22Rv1 (cell line): ENCODE measurements at regions not wholly inside any gene's neighbourhood (a gene's known extent, or its start where the extent isn't known, plus 50 kb on each side); places are given as distances from the start of the nearest gene placed in this dataset.

Source experiments
- H3K27ac ChIP-seq: fragments of 450-650 bp; 2 replicates; pipeline ENCODE4 v1.5.1; 2017
- ZFX ChIP-seq: fragments of 450-650 bp; IDR thresholded peaks from 2 replicates; pipeline ENCODE4 v1.6.1; 2017; ENCODE audit warnings: antibody characterized with exemption, borderline replicate concordance
- TF ChIP-seq, protein P1 (sequence below): fragments of 450-650 bp; IDR thresholded peaks from 2 replicates; pipeline ENCODE4 v1.5.1; 2017; ENCODE audit warnings: mild to moderate bottlenecking

DNA sequence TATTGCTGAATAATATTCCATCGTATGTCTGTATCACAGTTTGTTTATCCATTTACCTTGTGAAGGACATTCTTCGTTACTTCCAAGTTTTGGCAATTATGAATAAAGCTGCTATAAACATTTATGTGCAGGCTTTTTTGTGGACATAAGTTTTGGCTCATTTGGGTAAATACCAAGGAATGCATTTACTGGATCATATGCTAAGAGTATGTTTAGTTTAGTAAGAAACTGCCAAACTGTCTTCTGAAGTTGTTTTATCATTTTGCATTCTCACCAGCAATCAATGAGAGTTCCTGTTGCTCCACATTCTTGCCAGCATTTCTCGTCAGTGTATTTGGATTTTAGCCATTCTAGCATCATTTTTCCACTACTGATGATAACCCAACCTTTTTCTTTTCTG, 232.7 kb upstream of the NR3C2 start:
- no peak for TF ChIP-seq ZFX
- TF ChIP-seq, protein P1, sequence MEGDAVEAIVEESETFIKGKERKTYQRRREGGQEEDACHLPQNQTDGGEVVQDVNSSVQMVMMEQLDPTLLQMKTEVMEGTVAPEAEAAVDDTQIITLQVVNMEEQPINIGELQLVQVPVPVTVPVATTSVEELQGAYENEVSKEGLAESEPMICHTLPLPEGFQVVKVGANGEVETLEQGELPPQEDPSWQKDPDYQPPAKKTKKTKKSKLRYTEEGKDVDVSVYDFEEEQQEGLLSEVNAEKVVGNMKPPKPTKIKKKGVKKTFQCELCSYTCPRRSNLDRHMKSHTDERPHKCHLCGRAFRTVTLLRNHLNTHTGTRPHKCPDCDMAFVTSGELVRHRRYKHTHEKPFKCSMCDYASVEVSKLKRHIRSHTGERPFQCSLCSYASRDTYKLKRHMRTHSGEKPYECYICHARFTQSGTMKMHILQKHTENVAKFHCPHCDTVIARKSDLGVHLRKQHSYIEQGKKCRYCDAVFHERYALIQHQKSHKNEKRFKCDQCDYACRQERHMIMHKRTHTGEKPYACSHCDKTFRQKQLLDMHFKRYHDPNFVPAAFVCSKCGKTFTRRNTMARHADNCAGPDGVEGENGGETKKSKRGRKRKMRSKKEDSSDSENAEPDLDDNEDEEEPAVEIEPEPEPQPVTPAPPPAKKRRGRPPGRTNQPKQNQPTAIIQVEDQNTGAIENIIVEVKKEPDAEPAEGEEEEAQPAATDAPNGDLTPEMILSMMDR, result no peak
- H3K27ac ChIP-seq, result no peak overlapping the region

DNA sequence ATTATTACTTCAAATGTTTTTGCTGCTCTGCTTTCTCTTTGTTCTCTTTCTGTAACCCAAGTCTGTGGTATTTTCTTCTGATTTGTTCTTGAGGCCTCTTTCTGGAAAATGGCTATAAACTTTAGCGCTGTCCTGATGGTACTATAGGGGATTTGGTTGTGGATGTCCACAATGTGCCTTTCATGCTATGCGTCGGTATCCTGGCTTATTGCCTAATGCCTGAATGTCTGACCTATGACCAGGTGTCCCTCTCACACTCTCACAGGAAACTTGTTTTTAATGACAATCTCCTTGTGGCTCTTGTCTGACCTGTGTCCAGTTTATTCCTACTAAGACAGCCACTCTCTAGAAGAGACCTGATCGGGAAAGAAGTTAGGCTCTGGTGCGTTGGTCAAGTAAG, 222.4 kb upstream of the NR3C2 start:
- TF ChIP-seq, protein P1, result no peak
- no peak for TF ChIP-seq ZFX
- H3K27ac ChIP-seq, result no peak overlapping the region

DNA sequence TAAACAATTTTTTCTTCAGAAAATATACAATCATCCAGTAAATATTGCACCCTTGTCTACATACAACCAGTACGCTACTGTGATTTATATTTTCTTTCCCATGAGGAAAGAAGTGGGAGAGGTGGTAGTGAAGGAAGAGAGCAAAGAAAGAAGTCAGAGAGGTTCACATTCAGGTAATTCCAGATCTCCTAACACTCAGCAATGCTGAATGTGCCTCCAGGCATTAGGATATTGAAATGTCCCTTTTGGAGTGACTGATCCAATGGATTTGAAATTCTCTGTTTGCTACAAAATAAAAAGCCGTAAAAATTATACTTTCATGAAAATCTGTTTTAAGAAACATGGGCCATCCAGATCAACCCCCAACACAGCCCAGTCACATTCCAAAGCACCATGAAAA, 211.9 kb upstream of the NR3C2 start:
- no peak overlapping the region for H3K27ac ChIP-seq
- no peak for TF ChIP-seq ZFX
- TF ChIP-seq, protein P1, result no peak

DNA sequence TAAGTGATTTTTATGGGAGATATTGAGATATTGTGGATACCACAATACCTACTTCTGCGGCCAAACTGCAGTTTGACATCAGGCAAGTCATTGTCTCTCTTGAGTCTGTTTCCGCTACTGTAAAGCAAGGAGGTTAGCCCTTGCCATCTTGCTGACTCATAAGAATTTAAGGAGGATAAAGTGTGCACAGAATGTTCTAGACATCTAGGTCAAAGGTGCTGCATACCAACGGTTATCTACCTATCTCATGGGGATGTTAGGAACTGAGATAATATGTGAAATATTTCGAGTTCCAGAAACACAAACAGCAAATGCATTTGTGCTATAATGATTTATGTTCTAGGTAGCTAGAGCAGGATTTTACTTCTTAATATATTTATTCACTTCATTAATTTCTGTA, 211.5 kb upstream of the NR3C2 start:
- H3K27ac ChIP-seq, result no peak overlapping the region
- no peak for TF ChIP-seq ZFX
- TF ChIP-seq, protein P1, result no peak

DNA sequence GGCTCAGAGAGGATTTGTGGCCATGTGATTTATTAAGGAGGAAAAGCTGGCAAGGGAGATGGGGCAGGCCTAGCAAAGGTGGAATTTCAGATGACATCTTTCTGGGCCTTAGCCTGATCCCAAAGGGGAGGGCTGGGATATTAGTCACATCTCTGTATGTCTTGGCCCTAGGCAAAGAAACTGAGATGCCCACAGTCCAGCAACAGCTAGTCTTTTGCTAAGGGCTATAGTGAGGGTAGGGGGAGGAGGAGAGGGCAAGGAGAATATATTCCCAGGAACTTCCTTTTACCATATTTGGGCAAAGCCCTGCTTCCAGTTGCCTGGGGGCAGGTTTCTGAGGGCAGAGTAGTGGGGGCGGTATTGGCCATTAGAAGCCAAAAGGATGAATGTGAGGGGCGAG, 209.8 kb upstream of the NR3C2 start:
- TF ChIP-seq, protein P1, result no peak
- H3K27ac ChIP-seq, result no peak overlapping the region

DNA sequence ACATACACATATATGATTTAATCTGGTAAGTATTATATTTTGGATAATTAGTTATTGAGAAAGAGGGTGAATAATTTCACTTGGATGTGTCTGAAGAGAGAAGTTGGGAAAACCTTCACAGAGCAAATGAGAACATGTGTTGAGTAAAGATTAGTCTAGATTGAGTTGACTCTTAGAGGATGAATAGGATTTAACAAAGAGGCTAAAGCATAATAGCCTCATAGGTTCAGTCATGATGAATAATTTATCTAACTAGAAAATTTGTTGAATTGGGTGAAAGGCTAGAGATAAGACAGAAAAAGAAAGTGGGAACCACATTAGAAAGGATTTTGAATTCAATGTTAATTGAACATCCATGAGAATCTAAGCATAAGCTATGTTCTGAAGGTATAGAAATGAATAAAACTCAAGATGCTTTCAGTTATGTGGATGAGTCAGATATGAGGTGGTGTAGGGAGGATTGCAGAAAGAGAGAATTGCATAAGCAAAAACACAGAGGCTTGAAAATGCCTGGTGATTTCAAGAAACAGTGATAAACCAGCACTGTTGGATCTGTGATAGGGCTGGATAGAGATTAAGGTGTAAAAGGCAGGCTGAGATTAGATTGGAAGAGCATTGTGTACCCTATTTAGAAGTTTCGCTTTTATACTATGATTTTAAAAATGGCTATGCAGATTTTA, 207.6 kb upstream of the NR3C2 start:
- TF ChIP-seq ZFX, result no peak
- TF ChIP-seq, protein P1, result no peak

DNA sequence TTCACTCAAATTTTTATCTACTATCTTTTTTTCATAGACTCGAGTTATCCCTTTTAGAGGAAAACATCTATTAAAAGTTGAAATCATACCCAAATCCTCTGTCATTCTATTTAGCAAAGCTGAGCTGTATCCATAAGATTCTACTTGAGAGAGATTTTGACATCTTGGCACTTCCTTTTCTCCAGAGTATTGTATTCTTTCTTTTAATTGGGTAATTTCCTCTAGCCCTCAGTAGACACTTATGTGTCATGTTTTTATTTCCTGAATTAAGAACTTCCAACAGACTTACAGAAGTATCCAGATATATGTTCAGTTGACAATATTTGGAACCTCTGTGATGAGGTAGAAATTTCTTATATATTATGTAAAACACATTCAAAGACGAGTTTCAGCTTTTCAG, 201.6 kb upstream of the NR3C2 start:
- TF ChIP-seq, protein P1, result no peak
- no peak for TF ChIP-seq ZFX
- no peak overlapping the region for H3K27ac ChIP-seq

More for the DNA sequence above, 207.6 kb upstream of the NR3C2 start:
- no peak overlapping the region for H3K27ac ChIP-seq
